IMR-90 (cell line): ENCODE measurements at regions not wholly inside any gene's neighbourhood (a gene's known extent, or its start where the extent isn't known, plus 50 kb on each side); places are given as distances from the start of the nearest gene placed in this dataset.

Experiments
- ATAC-seq: fragments of 200-7000 bp; cut with Tn5 transposase; 2 replicates; pipeline ENCODE4 v1.9.1; 2020; ENCODE audit warnings: low read depth, mild to moderate bottlenecking, moderate library complexity
- BruUV-seq: library from RNA; stranded (reverse); fragments of 400-500 nt; replicated peaks from 2 replicates; lab custom pipeline; 2021; lab: Mats Ljungman, UMichigan
- CTCF ChIA-PET: fragments of 300-600 bp; formaldehyde crosslinking; extraction: SDS; loops from one replicate; lab custom pipeline; 2021; ENCODE audit warnings: antibody characterized with exemption; lab: Yijun Ruan, JAX
- POLR2A ChIA-PET: fragments of 300-600 bp; sonication (Branson Sonifier 250); formaldehyde crosslinking; loops from one replicate; lab custom pipeline; 2022; ENCODE audit warnings: antibody characterized with exemption; ENCODE audit not compliant: unreplicated experiment; lab: Charles Lee
- DNase-seq: peaks from one replicate; pipeline ENCODE4 v3.0.0; 2013
- H2AFZ ChIP-seq: replicated peaks from 2 replicates; pipeline ENCODE3; 2013; ENCODE audit warnings: low read length, mild to moderate bottlenecking; ENCODE audit not compliant: poor library complexity
- H2AK5ac ChIP-seq: 2 replicates; pipeline ENCODE4 v1.6.1; 2013; ENCODE audit warnings: low read depth, low read length, inconsistent platforms
- H2AK9ac ChIP-seq: replicated peaks from 2 replicates; pipeline ENCODE3; 2013; ENCODE audit warnings: mild to moderate bottlenecking, low read depth, low read length, moderate library complexity; ENCODE audit not compliant: poor library complexity
- H2BK120ac ChIP-seq: 2 replicates; pipeline ENCODE4 v1.6.1; 2013; ENCODE audit warnings: low read depth, low read length, inconsistent platforms
- H2BK15ac ChIP-seq: 3 replicates; pipeline ENCODE4 v1.6.1; 2013; ENCODE audit warnings: low read depth, low read length, inconsistent platforms
- H2BK20ac ChIP-seq: 2 replicates; pipeline ENCODE4 v1.6.1; 2013; ENCODE audit warnings: low read depth, mild to moderate bottlenecking, inconsistent platforms, low read length, moderate library complexity
- H2BK5ac ChIP-seq: 2 replicates; pipeline ENCODE4 v1.6.1; 2013; ENCODE audit warnings: mild to moderate bottlenecking, low read depth, low read length, inconsistent platforms; ENCODE audit not compliant: poor library complexity, severe bottlenecking
- H3K14ac ChIP-seq: replicated peaks from 2 replicates; pipeline ENCODE4 v1.6.1; 2013; ENCODE audit warnings: low read depth, low read length, inconsistent platforms
- H3K18ac ChIP-seq: 2 replicates; pipeline ENCODE4 v1.6.1; 2013; ENCODE audit warnings: low read depth, low read length, control low read depth
- H3K23ac ChIP-seq: 2 replicates; pipeline ENCODE4 v1.6.1; 2013; ENCODE audit warnings: low read depth, low read length, inconsistent platforms
- H3K27ac ChIP-seq: 2 replicates; pipeline ENCODE4 v1.5.1; 2013; ENCODE audit warnings: mild to moderate bottlenecking, control low read depth, low read length; ENCODE audit not compliant: insufficient read depth
- H3K27me3 ChIP-seq: 2 replicates; pipeline ENCODE4 v1.6.1; 2013; ENCODE audit warnings: low read length; ENCODE audit not compliant: control insufficient read depth, insufficient read depth
- H3K36me3 ChIP-seq: 2 replicates; pipeline ENCODE4 v1.6.1; 2013; ENCODE audit warnings: low read length, mixed read lengths; ENCODE audit not compliant: control insufficient read depth, insufficient read depth
- H3K4ac ChIP-seq: 2 replicates; pipeline ENCODE4 v1.6.1; 2013; ENCODE audit warnings: low read depth, low read length, inconsistent platforms
- H3K4me1 ChIP-seq: 2 replicates; pipeline ENCODE4 v1.6.1; 2013; ENCODE audit warnings: low read length, mixed read lengths; ENCODE audit not compliant: control insufficient read depth, insufficient read depth
- H3K4me2 ChIP-seq: 2 replicates; pipeline ENCODE4 v1.6.1; 2013; ENCODE audit warnings: low read depth, mild to moderate bottlenecking, control low read depth, low read length, moderate library complexity
- H3K4me3 ChIP-seq: 2 replicates; pipeline ENCODE4 v1.5.1; 2013; ENCODE audit warnings: low read depth, mild to moderate bottlenecking, control low read depth, low read length, moderate library complexity; ENCODE audit not compliant: insufficient read depth
- H3K56ac ChIP-seq: 2 replicates; pipeline ENCODE4 v1.6.1; 2013; ENCODE audit warnings: low read length, inconsistent platforms; ENCODE audit not compliant: insufficient read depth; ENCODE audit errors: extremely low read depth
- H3K79me1 ChIP-seq, 2 experiments: 2 replicates each; pipeline ENCODE4 v1.6.1; 2013; ENCODE audit warnings: low read length in 2 of 2, inconsistent platforms in 1 of 2, low read depth in 1 of 2
- H3K9ac ChIP-seq: 2 replicates; pipeline ENCODE4 v1.6.1; 2013; ENCODE audit warnings: low read depth, low read length, control low read depth
- H3K9me1 ChIP-seq: 2 replicates; pipeline ENCODE4 v1.6.1; 2013; ENCODE audit warnings: low read length, inconsistent platforms; ENCODE audit not compliant: insufficient read depth
- H3K9me3 ChIP-seq: 2 replicates; pipeline ENCODE4 v1.6.1; 2013; ENCODE audit warnings: low read length; ENCODE audit not compliant: control insufficient read depth, insufficient read depth
- H4K20me1 ChIP-seq: 2 replicates; pipeline ENCODE4 v1.6.1; 2013; ENCODE audit warnings: low read length, inconsistent platforms; ENCODE audit not compliant: insufficient read depth
- H4K5ac ChIP-seq: 2 replicates; pipeline ENCODE4 v1.6.1; 2013; ENCODE audit warnings: mild to moderate bottlenecking, low read depth, low read length, control low read depth
- H4K8ac ChIP-seq, 2 experiments: 2 replicates each; pipeline ENCODE4 v1.6.1; 2013; ENCODE audit warnings: low read depth in 2 of 2, low read length in 2 of 2, control low read depth in 1 of 2, inconsistent platforms in 1 of 2
- H4K91ac ChIP-seq: 2 replicates; pipeline ENCODE4 v1.6.1; 2013; ENCODE audit warnings: low read depth, low read length, inconsistent platforms; ENCODE audit not compliant: insufficient read depth
- BHLHE40 ChIP-seq: fragments of 150-350 bp; IDR thresholded peaks from 2 replicates; pipeline ENCODE4 v1.6.1; 2016; ENCODE audit warnings: mild to moderate bottlenecking, low read depth, low read length
- CEBPB ChIP-seq: IDR thresholded peaks from 2 replicates; pipeline ENCODE4 v1.6.1; 2012; ENCODE audit warnings: low read depth, low read length, improper control_type of control experiment
- CHD1 ChIP-seq: IDR thresholded peaks from 2 replicates; pipeline ENCODE4 v1.6.1; 2012; ENCODE audit warnings: low read depth, low read length, improper control_type of control experiment
- ELK1 ChIP-seq: fragments of 150-350 bp; IDR thresholded peaks from 2 replicates; pipeline ENCODE4 v1.6.1; 2016; ENCODE audit warnings: low read depth, mild to moderate bottlenecking, low read length, moderate library complexity, borderline replicate concordance
- FOS ChIP-seq: fragments of 150-350 bp; IDR thresholded peaks from 2 replicates; pipeline ENCODE4 v1.6.1; 2016; ENCODE audit warnings: low read depth, low read length
- MAFK ChIP-seq: IDR thresholded peaks from 2 replicates; pipeline ENCODE4 v1.6.1; 2012; ENCODE audit warnings: low read depth, low read length, improper control_type of control experiment
- MAZ ChIP-seq: IDR thresholded peaks from 2 replicates; pipeline ENCODE4 v1.6.1; 2012; ENCODE audit warnings: low read depth, mild to moderate bottlenecking, low read length, improper control_type of control experiment, moderate library complexity, borderline replicate concordance
- NFE2L2 ChIP-seq: fragments of 150-350 bp; IDR thresholded peaks from 2 replicates; pipeline ENCODE4 v1.6.1; 2016; ENCODE audit warnings: low read depth, mild to moderate bottlenecking, low read length
- POLR2A ChIP-seq: IDR thresholded peaks from 2 replicates; pipeline ENCODE4 v1.6.1; 2012; ENCODE audit warnings: mild to moderate bottlenecking, low read depth, low read length
- RCOR1 ChIP-seq: IDR thresholded peaks from 2 replicates; pipeline ENCODE4 v1.6.1; 2012; ENCODE audit warnings: mild to moderate bottlenecking, low read length, improper control_type of control experiment; ENCODE audit not compliant: insufficient replicate concordance
- RFX5 ChIP-seq: IDR thresholded peaks from 2 replicates; pipeline ENCODE4 v1.8.0; 2012; ENCODE audit warnings: low read depth, mild to moderate bottlenecking, low read length, moderate library complexity
- SMC3 ChIP-seq: fragments of 150-350 bp; IDR thresholded peaks from 2 replicates; pipeline ENCODE4 v1.6.1; 2016; ENCODE audit warnings: low read depth, mild to moderate bottlenecking, antibody characterized with exemption, low read length, moderate library complexity
- WGBS, 2 experiments: methylation state at CpG; one replicate each; pipeline versions ENCODE4 v1.1.5 to v1.1.7; 2013; ENCODE audit warnings: missing lambda C conversion rate in 2 of 2; ENCODE audit not compliant: insufficient read length in 1 of 2; ENCODE audit errors: extremely low coverage in 2 of 2; 5-methylcytosine and 5-hydroxymethylcytosine counted together
- dilution Hi-C: fragments of 300-500 bp; cut with HindIII; formaldehyde crosslinking; loops from one replicate; pipeline ENCODE4 v1.14.3; 2018; ENCODE audit warnings: low sequenced_read_pairs; ENCODE audit not compliant: unreplicated experiment
- in situ Hi-C: fragments of 300-500 bp; cut with MboI; formaldehyde crosslinking; loops from 3 replicates; pipeline ENCODE4 v1.14.3; 2019; ENCODE audit warnings: low sequenced_read_pairs, inconsistent platforms, mixed read lengths
- intact Hi-C: fragments of 100-400 bp; cut with micrococcal nuclease; formaldehyde crosslinking; loops from 2 replicates; pipeline ENCODE4 v1.10.0; 2022
- TF ChIP-seq, protein P1 (sequence below): fragments of 150-350 bp; IDR thresholded peaks from 2 replicates; pipeline ENCODE4 v1.6.1; 2017; ENCODE audit warnings: mild to moderate bottlenecking, antibody characterized with exemption, low read length, low read depth

- H2AK9ac ChIP-seq = no peak overlapping the region
- H4K5ac ChIP-seq = no peak overlapping the region
- DNase-seq (no peak), ATAC-seq (no peak)
- no peak overlapping the region for H3K18ac ChIP-seq
- in situ Hi-C loops = no loop called here
- intact Hi-C loops = no loop called here
- TF ChIP-seq POLR2A = no peak
- no peak for TF ChIP-seq CEBPB
- TF ChIP-seq SMC3 = no peak
- TF ChIP-seq MAZ = no peak
- TF ChIP-seq BHLHE40 = no peak
- TF ChIP-seq CHD1 = no peak
- TF ChIP-seq RFX5 = no peak
- TF ChIP-seq NFE2L2 = no peak
- TF ChIP-seq MAFK = no peak
- no peak for TF ChIP-seq RCOR1
- TF ChIP-seq, protein P1, sequence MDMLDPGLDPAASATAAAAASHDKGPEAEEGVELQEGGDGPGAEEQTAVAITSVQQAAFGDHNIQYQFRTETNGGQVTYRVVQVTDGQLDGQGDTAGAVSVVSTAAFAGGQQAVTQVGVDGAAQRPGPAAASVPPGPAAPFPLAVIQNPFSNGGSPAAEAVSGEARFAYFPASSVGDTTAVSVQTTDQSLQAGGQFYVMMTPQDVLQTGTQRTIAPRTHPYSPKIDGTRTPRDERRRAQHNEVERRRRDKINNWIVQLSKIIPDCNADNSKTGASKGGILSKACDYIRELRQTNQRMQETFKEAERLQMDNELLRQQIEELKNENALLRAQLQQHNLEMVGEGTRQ = no peak
- TF ChIP-seq ELK1 = no peak
- no peak for TF ChIP-seq FOS
- no peak overlapping the region for H2BK5ac ChIP-seq
- no peaks in the 10 kb centered on the region for H3K36me3 ChIP-seq
- no peaks in the 10 kb centered on the region for H3K9me3 ChIP-seq
- H4K20me1 ChIP-seq = no peaks in the 10 kb centered on the region
- no peaks in the 10 kb centered on the region for H3K4me1 ChIP-seq
- H3K9ac ChIP-seq = no peak overlapping the region
- no TSS peak for BruUV-seq
- H2BK15ac ChIP-seq = no peak overlapping the region
- H3K4me2 ChIP-seq = no peak overlapping the region
- H3K4ac ChIP-seq = no peak overlapping the region
- dilution Hi-C loops = no loop called here
- ChIA-PET CTCF (no interaction called here), POLR2A (no interaction called here)
- no peak overlapping the region for H2BK20ac ChIP-seq
- no peak overlapping the region for H2AFZ ChIP-seq
- H3K9me1 ChIP-seq = no peaks in the 10 kb centered on the region
- H2BK120ac ChIP-seq = no peak overlapping the region
- H3K56ac ChIP-seq = no peak overlapping the region
- H4K8ac ChIP-seq = no peak overlapping the region
- H3K27me3 ChIP-seq = no peaks in the 10 kb centered on the region
- H3K4me3 ChIP-seq = no peak overlapping the region
- H3K23ac ChIP-seq = no peak overlapping the region
- no peak overlapping the region for H4K91ac ChIP-seq
- H3K79me1 ChIP-seq = no peaks in the 10 kb centered on the region
- H3K14ac ChIP-seq = no peak overlapping the region
- H3K27ac ChIP-seq = no peak overlapping the region
- H2AK5ac ChIP-seq = no peak overlapping the region
- WGBS, 2 experiments = no CpG with 5 or more reads among the region's 2 CpGs
These were observed 783.4 kb upstream of the GRAMD2B start for GRCh38 chr5:125639858-125640257.
